Erythroblast (primary cell): ENCODE measurements at regions not wholly inside any gene's neighbourhood (a gene's known extent, or its start where the extent isn't known, plus 50 kb on each side); places are given as distances from the start of the nearest gene placed in this dataset.

ENCODE experiments used
- GATA1 ChIP-seq: IDR thresholded peaks from 2 replicates; pipeline ENCODE4 v1.6.1; 2011; ENCODE audit warnings: low read depth, mild to moderate bottlenecking, control low read depth, low read length, moderate library complexity
- POLR2A ChIP-seq: IDR thresholded peaks from 2 replicates; pipeline ENCODE4 v1.6.1; 2011; ENCODE audit warnings: mild to moderate bottlenecking, low read length

- TF ChIP-seq POLR2A (no peak), GATA1 (no peak)
These were observed 954.1 kb downstream of the AACS start for GRCh38 chr12:126019385-126019784.
